Upper lobe of left lung (tissue), 6 donors: ENCODE measurements at regions not wholly inside any gene's neighbourhood (a gene's known extent, or its start where the extent isn't known, plus 50 kb on each side); places are given as distances from the start of the nearest gene placed in this dataset.

ENCODE experiments used
- ATAC-seq, 2 donors: fragments of 200-7000 bp; cut with Tn5 transposase; one replicate each; pipeline ENCODE4 v1.9.1; 2022; ENCODE audit warnings: mild to moderate bottlenecking in 2 of 2, moderate library complexity in 2 of 2; ENCODE audit not compliant: low FRiP score in 2 of 2
- DNase-seq, 2 donors: peaks; one replicate each; pipeline ENCODE4 v3.0.0-alpha.2; 2019 to 2020
- H3K27ac ChIP-seq, 4 donors: fragments of 200-600 bp; sonication (generic); one replicate each; pipeline ENCODE4 v1.5.1; 2016 to 2019
- H3K27me3 ChIP-seq, 4 donors: fragments of 200-600 bp; sonication (generic); one replicate each; pipeline ENCODE4 v1.5.1; 2017 to 2019
- H3K36me3 ChIP-seq, 4 donors: fragments of 200-600 bp; sonication (generic); one replicate each; pipeline ENCODE4 v1.5.1; 2016 to 2019
- H3K4me1 ChIP-seq, 4 donors: fragments of 200-600 bp; sonication (generic); one replicate each; pipeline ENCODE4 v1.5.1; 2018 to 2019
- H3K4me3 ChIP-seq, 4 donors: fragments of 200-600 bp; sonication (generic); one replicate each; pipeline ENCODE4 v1.5.1; 2017 to 2019; ENCODE audit warnings: mild to moderate bottlenecking in 2 of 4, moderate library complexity in 1 of 4
- H3K9me3 ChIP-seq, 4 donors: fragments of 200-600 bp; sonication (generic); one replicate each; pipeline ENCODE4 v1.5.1; 2018 to 2019
- CTCF ChIP-seq, 6 experiments: fragments of 450-650 bp in 4 of 6; fragments of 200-600 bp in 2 of 6; sonication (generic) in 2 of 6; IDR thresholded peaks; one replicate each; pipeline ENCODE4 v1.5.1; 2016 to 2019; ENCODE audit warnings: antibody characterized with exemption in 6 of 6
- EP300 ChIP-seq, 4 donors: sonication (generic); formaldehyde crosslinking; IDR thresholded peaks; one replicate each; pipeline ENCODE4 v1.5.1; 2017; ENCODE audit warnings: antibody characterized with exemption in 4 of 4, control low read depth in 2 of 4
- POLR2A ChIP-seq, 4 donors: fragments of 450-650 bp; IDR thresholded peaks; one replicate each; pipeline ENCODE4 v1.5.1; 2016 to 2017; ENCODE audit warnings: antibody characterized with exemption in 4 of 4, mild to moderate bottlenecking in 2 of 4
- POLR2AphosphoS5 ChIP-seq, 2 donors: sonication (generic); formaldehyde crosslinking; IDR thresholded peaks; one replicate each; pipeline ENCODE4 v1.5.1; 2017; ENCODE audit warnings: antibody characterized with exemption in 2 of 2
- WGBS, 2 donors: methylation state at CpG; one replicate each; pipeline ENCODE4 v1.1.5; 2017 to 2018; 5-methylcytosine and 5-hydroxymethylcytosine counted together
- donor health status: DM: no; HTN: no; CAD: no; lungs with moderate emphysema.
- donor health status: DM: no; HTN: yes; CAD: no; lungs with severe emphysema.

DNA sequence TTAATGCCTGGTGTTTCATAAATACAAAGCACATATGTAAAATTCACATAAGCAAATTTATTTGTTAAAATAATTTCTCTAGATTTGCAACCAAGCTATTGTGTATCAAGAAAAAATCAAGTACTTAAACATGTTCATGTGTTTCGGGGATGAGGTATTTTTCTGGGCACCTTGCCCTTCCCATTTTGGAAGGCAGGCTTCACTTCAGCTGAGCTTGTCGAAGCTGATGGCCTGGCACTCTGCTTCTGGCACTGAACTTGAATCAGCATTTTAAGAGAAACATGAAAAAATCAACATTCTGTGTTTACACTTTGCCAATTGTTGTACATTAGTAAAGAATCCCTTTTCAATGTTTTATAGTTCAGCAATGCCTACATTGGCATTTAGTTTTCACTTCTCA is 179.1 kb upstream of the STEAP4 start:
- DNase-seq (no peak), ATAC-seq (no peak)
- H3K9me3 ChIP-seq = no peaks in the 10 kb centered on the region
- no peak overlapping the region for H3K27ac ChIP-seq
- TF ChIP-seq EP300 (IDR thresholded peaks at IDR 0.05) = no peak
- no peak for TF ChIP-seq CTCF (IDR thresholded peaks at IDR 0.05)
- no peaks in the 10 kb centered on the region for H3K4me1 ChIP-seq
- WGBS, 2 donors = 46 to 52% methylated on average over 2 of the region's 2 CpGs
- no peak overlapping the region for H3K4me3 ChIP-seq
- H3K36me3 ChIP-seq = no peaks in the 10 kb centered on the region
- no peaks in the 10 kb centered on the region for H3K27me3 ChIP-seq

DNA sequence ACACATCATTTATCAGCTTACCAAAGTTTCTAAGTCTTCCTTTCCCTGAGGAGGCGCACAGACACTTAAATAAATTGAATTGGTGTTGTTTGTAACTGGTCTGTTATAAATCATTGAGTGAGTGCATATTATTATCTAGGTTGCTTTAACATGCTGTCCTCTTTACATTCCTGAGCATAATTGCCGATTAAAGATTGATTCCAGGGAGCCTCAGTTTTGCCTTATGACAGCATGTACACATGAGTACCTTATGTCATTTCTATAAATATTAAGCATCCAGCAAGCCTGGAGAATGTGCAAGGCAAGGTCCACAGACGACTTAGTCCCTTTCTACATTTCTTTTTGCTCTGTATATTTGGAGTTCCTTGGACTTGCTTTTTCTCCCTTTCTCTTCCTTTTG is 177.9 kb upstream of the STEAP4 start:
- TF ChIP-seq EP300 (IDR thresholded peaks at IDR 0.05) (no peak), CTCF (IDR thresholded peaks at IDR 0.05) (no peak)
- no peak overlapping the region for H3K4me3 ChIP-seq
- no peaks in the 10 kb centered on the region for H3K27me3 ChIP-seq
- ATAC-seq = no peak
- no peaks in the 10 kb centered on the region for H3K36me3 ChIP-seq
- H3K9me3 ChIP-seq = no peaks in the 10 kb centered on the region
- DNase-seq = no peak
- WGBS, 2 donors = 79 to 80% methylated on average over 3 of the region's 3 CpGs
- no peaks in the 10 kb centered on the region for H3K4me1 ChIP-seq
- no peak overlapping the region for H3K27ac ChIP-seq

DNA sequence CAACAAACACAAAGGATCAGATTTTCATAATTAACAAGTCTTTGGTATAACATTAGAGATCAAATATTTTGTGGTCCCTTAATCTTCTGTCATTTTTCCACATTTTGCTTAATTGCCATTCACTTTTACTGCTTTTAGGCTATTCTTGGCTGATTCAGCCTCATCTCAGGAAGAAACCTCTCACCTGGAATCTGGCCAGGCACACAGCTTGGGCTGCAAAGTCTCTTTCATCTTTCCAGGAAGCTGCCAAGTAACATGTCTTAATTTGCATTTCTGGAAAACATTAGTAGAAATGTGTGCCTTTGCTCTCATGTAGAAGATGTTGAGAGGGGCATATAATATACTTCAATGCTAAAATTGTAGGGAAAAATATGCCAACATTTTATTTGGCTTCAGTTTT is 174.2 kb upstream of the STEAP4 start:
- H3K9me3 ChIP-seq = no peaks in the 10 kb centered on the region
- no peaks in the 10 kb centered on the region for H3K4me1 ChIP-seq
- H3K36me3 ChIP-seq = no peaks in the 10 kb centered on the region
- DNase-seq = no peak
- H3K27ac ChIP-seq = no peak overlapping the region
- no peak for ATAC-seq
- TF ChIP-seq POLR2AphosphoS5 (IDR thresholded peaks at IDR 0.05) = no peak
- no peak for TF ChIP-seq EP300 (IDR thresholded peaks at IDR 0.05)
- TF ChIP-seq CTCF (IDR thresholded peaks at IDR 0.05) = no peak
- TF ChIP-seq POLR2A (IDR thresholded peaks at IDR 0.05) = no peak
- no peak overlapping the region for H3K4me3 ChIP-seq
- H3K27me3 ChIP-seq = no peaks in the 10 kb centered on the region

DNA sequence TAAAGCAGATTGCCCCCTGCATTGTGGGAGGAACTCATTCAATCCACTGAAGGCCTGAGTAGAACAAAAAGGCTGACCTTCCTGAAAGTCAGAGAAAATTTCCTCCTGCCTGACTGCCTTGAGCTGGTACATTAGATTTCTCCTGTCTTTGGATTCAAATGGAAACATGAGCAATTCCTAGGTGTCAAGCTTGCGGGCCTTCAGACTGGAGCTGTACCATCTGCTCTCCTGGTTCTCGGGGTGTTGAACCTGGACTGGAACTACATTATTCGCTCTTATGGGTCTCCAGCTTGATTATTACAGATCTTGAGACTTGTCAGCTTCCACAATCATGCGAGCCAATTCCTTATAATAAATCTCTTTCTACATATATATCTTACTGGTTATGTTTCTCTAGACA is 173.6 kb upstream of the STEAP4 start:
- no peak for DNase-seq
- no peaks in the 10 kb centered on the region for H3K36me3 ChIP-seq
- TF ChIP-seq EP300 (IDR thresholded peaks at IDR 0.05) = no peak
- TF ChIP-seq CTCF (IDR thresholded peaks at IDR 0.05) = no peak
- TF ChIP-seq POLR2A (IDR thresholded peaks at IDR 0.05) = no peak
- TF ChIP-seq POLR2AphosphoS5 (IDR thresholded peaks at IDR 0.05) = no peak
- no peak overlapping the region for H3K27ac ChIP-seq
- no peak overlapping the region for H3K4me3 ChIP-seq
- ATAC-seq = no peak
- 41 to 72% methylated on average over 4 of the region's 4 CpGs for WGBS, 2 donors
- no peaks in the 10 kb centered on the region for H3K4me1 ChIP-seq
- H3K27me3 ChIP-seq = no peaks in the 10 kb centered on the region
- H3K9me3 ChIP-seq = no peaks in the 10 kb centered on the region

GRCh38 chr7:88477976-88478375 is 171.3 kb upstream of the STEAP4 start:
- no peak overlapping the region for H3K27ac ChIP-seq
- no peaks in the 10 kb centered on the region for H3K27me3 ChIP-seq
- H3K4me1 ChIP-seq = no peaks in the 10 kb centered on the region
- ATAC-seq (no peak), DNase-seq (no peak)
- no peaks in the 10 kb centered on the region for H3K9me3 ChIP-seq
- H3K36me3 ChIP-seq = no peaks in the 10 kb centered on the region
- H3K4me3 ChIP-seq = no peak overlapping the region
- no peak for TF ChIP-seq EP300 (IDR thresholded peaks at IDR 0.05)
- TF ChIP-seq POLR2A (IDR thresholded peaks at IDR 0.05) = no peak
- TF ChIP-seq CTCF (IDR thresholded peaks at IDR 0.05) = no peak
- no peak for TF ChIP-seq POLR2AphosphoS5 (IDR thresholded peaks at IDR 0.05)
